NT2/D1 (cell line): ENCODE measurements at regions not wholly inside any gene's neighbourhood (a gene's known extent, or its start where the extent isn't known, plus 50 kb on each side); places are given as distances from the start of the nearest gene placed in this dataset.

Experiments used
- DNase-seq: peaks from one replicate; pipeline ENCODE4 v3.0.0-alpha.2; 2011; ENCODE audit warnings: low read depth, low spot score
- H3K27me3 ChIP-seq: 2 replicates; pipeline ENCODE4 v1.6.0; 2011; ENCODE audit warnings: mild to moderate bottlenecking; ENCODE audit not compliant: insufficient read length, insufficient read depth
- H3K36me3 ChIP-seq: 2 replicates; pipeline ENCODE4 v1.6.1; 2011; ENCODE audit warnings: mild to moderate bottlenecking, low read length, mixed read lengths; ENCODE audit not compliant: insufficient read depth, insufficient read length
- H3K4me1 ChIP-seq: 2 replicates; pipeline ENCODE4 v1.5.1; 2011; ENCODE audit not compliant: insufficient read depth, insufficient read length
- H3K4me3 ChIP-seq: 2 replicates; pipeline ENCODE4 v1.5.1; 2011; ENCODE audit warnings: low read depth; ENCODE audit not compliant: insufficient read length
- H3K9ac ChIP-seq: 2 replicates; pipeline ENCODE4 v1.6.0; 2011; ENCODE audit warnings: low read depth; ENCODE audit not compliant: insufficient read length
- H3K9me3 ChIP-seq: 2 replicates; pipeline ENCODE4 v1.5.1; 2011; ENCODE audit warnings: mild to moderate bottlenecking, low read length; ENCODE audit not compliant: insufficient read depth
- SUZ12 ChIP-seq: IDR thresholded peaks from 2 replicates; pipeline ENCODE4 v1.6.1; 2011; ENCODE audit not compliant: insufficient read length, insufficient read depth; ENCODE audit errors: extremely low read depth
- YY1 ChIP-seq: IDR thresholded peaks from 2 replicates; pipeline ENCODE4 v1.6.1; 2011; ENCODE audit not compliant: insufficient read length, insufficient read depth
- ZNF274 ChIP-seq: IDR thresholded peaks from 2 replicates; pipeline ENCODE4 v1.6.1; 2011; ENCODE audit warnings: mild to moderate bottlenecking, low read depth, low read length

- H3K9me3 ChIP-seq: no peaks in the 10 kb centered on the region
- no peaks in the 10 kb centered on the region for H3K27me3 ChIP-seq
- TF ChIP-seq YY1 (no peak), SUZ12 (no peak), ZNF274 (no peak)
- H3K4me1 ChIP-seq: no peaks in the 10 kb centered on the region
- no peak overlapping the region for H3K4me3 ChIP-seq
- H3K9ac ChIP-seq: no peak overlapping the region
- no peak for DNase-seq
- H3K36me3 ChIP-seq: no peaks in the 10 kb centered on the region
Observed at GRCh38 chr7:119561751-119562150, 711.2 kb upstream of the KCND2 start.

- TF ChIP-seq YY1: no peak
- TF ChIP-seq SUZ12: no peak
- TF ChIP-seq ZNF274: no peak
- Histone ChIP-seq H3K36me3 (no peaks in the 10 kb centered on the region), H3K4me1 (no peaks in the 10 kb centered on the region), H3K9me3 (no peaks in the 10 kb centered on the region), H3K27me3 (no peaks in the 10 kb centered on the region), H3K9ac (no peak overlapping the region), H3K4me3 (no peak overlapping the region)
- no peak for DNase-seq
Observed at GRCh38 chr7:119562839-119563238, 710.1 kb upstream of the KCND2 start.

DNA sequence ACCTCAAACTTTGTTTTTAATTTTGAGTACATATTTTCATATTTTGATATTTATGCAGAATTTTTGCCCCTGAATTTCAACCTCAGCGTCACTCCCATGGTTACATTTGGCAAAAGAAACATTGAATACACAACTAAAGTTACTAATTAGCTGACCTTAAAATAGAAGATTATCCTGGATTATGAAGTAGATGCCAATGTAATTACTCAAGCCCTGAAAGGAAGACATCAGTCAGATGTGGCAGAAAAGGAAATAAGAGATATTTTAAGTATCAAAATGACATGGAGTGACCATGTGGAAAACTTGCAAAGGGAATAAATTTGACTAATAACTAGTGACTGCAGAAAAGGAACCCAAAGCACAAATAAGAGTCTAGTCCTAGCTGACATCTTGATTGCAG is 701.3 kb upstream of the KCND2 start:
- H3K36me3 ChIP-seq: no peaks in the 10 kb centered on the region
- no peak for TF ChIP-seq YY1
- TF ChIP-seq ZNF274: no peak
- no peak for TF ChIP-seq SUZ12
- H3K9me3 ChIP-seq: no peaks in the 10 kb centered on the region
- no peak overlapping the region for H3K9ac ChIP-seq
- H3K4me1 ChIP-seq: no peaks in the 10 kb centered on the region
- no peak overlapping the region for H3K4me3 ChIP-seq
- no peak for DNase-seq
- H3K27me3 ChIP-seq: no peaks in the 10 kb centered on the region

DNA sequence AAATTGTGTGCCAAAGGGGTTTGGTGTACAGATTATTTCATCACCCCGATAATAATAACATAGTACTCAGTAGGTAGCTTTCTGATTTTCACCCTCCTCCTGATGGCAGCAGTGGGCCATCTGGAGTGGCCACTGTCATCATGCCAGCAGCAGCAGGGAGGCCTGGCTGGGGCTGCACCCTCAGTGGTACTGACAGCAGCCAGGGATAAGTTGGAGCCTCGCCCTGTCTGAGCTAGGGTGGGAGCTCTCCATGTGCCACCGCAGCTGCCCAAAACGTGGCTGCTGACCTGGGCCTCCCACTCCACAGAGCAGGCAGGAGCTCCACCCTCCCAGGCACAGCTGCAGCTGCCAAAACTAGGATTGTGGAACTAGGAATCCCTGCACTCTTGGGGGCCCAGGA is 700.8 kb upstream of the KCND2 start:
- Histone ChIP-seq H3K27me3 (no peaks in the 10 kb centered on the region), H3K4me1 (no peaks in the 10 kb centered on the region), H3K9ac (no peak overlapping the region), H3K36me3 (no peaks in the 10 kb centered on the region), H3K4me3 (no peak overlapping the region), H3K9me3 (no peaks in the 10 kb centered on the region)
- TF ChIP-seq YY1 (no peak), ZNF274 (no peak), SUZ12 (no peak)
- DNase-seq: no peak

DNA sequence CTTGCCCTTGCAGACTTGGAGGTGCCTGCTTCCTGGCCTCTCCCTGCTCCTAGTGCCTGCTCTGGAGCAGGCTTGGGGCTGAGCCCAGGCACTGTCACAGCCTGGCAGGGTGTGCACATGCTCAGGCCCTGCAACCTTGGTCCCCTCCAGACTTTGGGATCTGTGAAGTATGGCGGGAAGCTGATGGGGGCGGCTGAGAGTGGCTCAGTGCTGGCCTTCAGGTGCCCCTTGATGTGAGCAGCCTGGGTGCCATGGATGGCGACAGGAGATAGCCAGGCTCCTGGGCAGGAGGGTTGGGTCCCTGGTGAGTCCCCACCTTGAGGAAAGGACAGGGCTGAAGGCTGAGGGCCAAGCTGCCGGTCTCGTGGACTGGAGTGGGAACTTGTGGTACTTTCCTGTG is 700.4 kb upstream of the KCND2 start:
- H3K36me3 ChIP-seq: no peaks in the 10 kb centered on the region
- TF ChIP-seq SUZ12: no peak
- no peak for TF ChIP-seq YY1
- TF ChIP-seq ZNF274: no peak
- no peak overlapping the region for H3K9ac ChIP-seq
- no peak overlapping the region for H3K4me3 ChIP-seq
- no peaks in the 10 kb centered on the region for H3K27me3 ChIP-seq
- no peaks in the 10 kb centered on the region for H3K9me3 ChIP-seq
- H3K4me1 ChIP-seq: no peaks in the 10 kb centered on the region
- no peak for DNase-seq

DNA sequence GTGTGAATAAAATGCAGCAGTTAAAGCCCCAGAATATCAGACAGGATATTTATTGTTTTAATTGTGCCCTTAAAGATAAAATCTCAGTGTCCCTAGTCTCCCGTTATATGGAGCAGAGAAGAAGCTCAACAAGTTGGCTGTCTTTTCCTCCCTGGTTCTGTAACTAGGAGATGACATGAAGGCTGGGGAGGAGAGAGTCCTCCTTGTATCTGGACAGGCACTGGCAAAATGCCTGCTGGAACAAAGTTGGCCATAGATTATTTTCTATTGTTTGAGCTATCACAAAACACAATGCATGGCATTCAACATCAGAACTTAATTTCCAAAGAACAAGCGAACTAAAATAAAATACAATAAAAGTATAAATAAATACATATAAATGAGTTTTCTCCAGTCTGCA is 694.9 kb upstream of the KCND2 start:
- Histone ChIP-seq H3K9ac (no peak overlapping the region), H3K27me3 (no peaks in the 10 kb centered on the region), H3K36me3 (no peaks in the 10 kb centered on the region), H3K4me1 (no peaks in the 10 kb centered on the region), H3K4me3 (no peak overlapping the region), H3K9me3 (no peaks in the 10 kb centered on the region)
- TF ChIP-seq YY1 (no peak), SUZ12 (no peak), ZNF274 (no peak)
- DNase-seq: no peak

- Histone ChIP-seq H3K4me1 (no peaks in the 10 kb centered on the region), H3K9ac (no peak overlapping the region), H3K27me3 (no peaks in the 10 kb centered on the region), H3K4me3 (no peak overlapping the region), H3K36me3 (no peaks in the 10 kb centered on the region), H3K9me3 (no peaks in the 10 kb centered on the region)
- DNase-seq: peak; percentile 71
- TF ChIP-seq YY1: no peak
- no peak for TF ChIP-seq ZNF274
- TF ChIP-seq SUZ12: no peak
Observed at GRCh38 chr7:119594956-119595355, 678.0 kb upstream of the KCND2 start.

GRCh38 chr7:119596651-119597050 is 676.3 kb upstream of the KCND2 start:
- Histone ChIP-seq H3K9ac (no peak overlapping the region), H3K4me1 (no peaks in the 10 kb centered on the region), H3K36me3 (no peaks in the 10 kb centered on the region), H3K9me3 (no peaks in the 10 kb centered on the region), H3K4me3 (no peak overlapping the region), H3K27me3 (no peaks in the 10 kb centered on the region)
- DNase-seq: no peak
- TF ChIP-seq SUZ12 (no peak), YY1 (no peak), ZNF274 (no peak)
